ENCODE measurements at regions not wholly inside any gene's neighbourhood (a gene's known extent, or its start where the extent isn't known, plus 50 kb on each side); places are given as distances from the start of the nearest gene placed in this dataset.

- TF ChIP-seq POLR2A (IDR thresholded peaks at IDR 0.05; ENCODE audit: low read depth, low read length): no peak
- no peak for TF ChIP-seq TAF1 (IDR thresholded peaks at IDR 0.05; ENCODE audit: borderline replicate concordance, low read depth, low read length)
Observed at GRCh38 chr3:107208796-107209195, 168.4 kb upstream of the CCDC54 start.

All from GM12892 (cell line).